ENCODE measurements at regions not wholly inside any gene's neighbourhood (a gene's known extent, or its start where the extent isn't known, plus 50 kb on each side); places are given as distances from the start of the nearest gene placed in this dataset.
A peak's percentile ranks its signal among the peaks of the same experiment; 100 is the strongest.

DNA sequence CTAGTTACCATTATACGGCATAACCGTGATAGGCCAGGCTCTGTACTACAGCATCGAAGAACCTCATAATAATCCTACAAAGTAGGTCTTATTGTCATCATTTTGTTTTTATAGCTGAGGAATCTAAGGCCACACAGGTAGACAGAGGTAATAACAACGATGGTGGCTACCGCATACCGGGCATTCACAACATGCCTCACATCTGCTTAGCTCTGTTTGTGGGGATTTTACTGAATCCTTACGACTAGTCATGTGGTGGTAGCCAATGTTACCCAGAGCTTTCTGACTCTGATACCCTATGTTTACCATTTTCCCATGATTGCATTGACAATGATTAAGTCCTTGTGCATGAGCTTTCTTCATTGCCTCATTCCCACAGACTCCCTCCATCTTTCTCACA, 269.4 kb downstream of the TCF7L2 start:
- DNase-seq = no peak

DNA sequence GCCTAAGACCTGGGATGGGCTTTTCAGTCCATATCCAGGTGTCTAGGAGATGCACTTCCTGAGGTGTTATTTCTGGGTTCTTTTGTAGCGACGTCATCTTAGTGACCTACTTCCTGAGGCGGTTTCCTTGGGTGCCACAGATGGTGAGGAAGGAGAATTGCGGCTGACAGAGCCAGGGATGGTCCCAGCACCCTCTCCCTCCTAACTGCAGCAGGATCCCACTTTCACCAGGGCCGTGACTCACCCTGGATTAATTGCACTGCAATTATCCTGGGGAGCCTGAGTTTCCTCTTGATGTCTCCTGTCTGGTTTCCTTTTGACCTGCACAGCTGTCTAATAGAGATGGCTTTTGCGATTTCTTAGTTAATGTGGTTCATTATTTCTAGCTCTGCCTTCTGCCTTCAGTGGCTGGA, 271.7 kb downstream of the TCF7L2 start:
- peak; percentile 77 for DNase-seq

DNA sequence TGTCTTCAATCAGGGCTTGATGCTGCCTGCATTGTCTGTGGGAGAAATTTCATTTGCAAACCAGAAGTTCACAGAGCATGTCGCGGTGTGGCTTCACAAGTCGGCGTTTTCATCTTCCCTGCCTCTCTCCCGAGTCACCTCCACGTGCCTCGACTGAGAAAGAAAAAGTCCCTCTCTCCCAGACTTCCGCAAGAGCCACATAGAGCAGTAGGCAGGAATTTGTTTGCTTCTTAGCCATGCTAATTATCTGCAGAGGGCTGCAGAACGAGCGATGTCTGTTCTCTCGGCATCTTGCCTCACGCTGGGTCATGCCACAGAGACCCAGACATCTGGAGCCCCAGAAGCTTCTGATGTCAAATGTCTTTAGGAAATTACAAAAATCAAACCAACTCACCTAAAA, 272.2 kb downstream of the TCF7L2 start:
- DNase-seq = peak; percentile 27

DNA sequence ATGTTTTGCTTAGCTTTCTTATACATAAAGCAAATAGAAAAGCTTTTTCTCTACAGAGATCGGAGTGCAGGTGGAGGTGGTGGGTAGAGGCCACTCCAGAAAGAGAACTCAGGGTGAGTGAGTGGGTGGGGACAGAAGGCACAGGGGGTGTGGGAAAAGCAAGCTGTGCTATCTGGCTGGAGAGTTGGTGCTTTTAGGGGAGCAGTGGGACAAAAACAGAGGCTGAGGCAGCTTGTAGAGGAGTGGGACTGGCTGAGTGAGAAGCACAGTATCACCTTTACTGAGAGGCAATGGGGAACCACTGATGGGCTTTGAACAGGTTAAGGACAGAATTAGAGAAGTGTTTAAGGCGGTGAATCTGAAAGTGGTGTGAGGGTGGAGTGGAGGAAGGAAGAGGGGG, 275.3 kb downstream of the TCF7L2 start:
- no peak for DNase-seq

DNA sequence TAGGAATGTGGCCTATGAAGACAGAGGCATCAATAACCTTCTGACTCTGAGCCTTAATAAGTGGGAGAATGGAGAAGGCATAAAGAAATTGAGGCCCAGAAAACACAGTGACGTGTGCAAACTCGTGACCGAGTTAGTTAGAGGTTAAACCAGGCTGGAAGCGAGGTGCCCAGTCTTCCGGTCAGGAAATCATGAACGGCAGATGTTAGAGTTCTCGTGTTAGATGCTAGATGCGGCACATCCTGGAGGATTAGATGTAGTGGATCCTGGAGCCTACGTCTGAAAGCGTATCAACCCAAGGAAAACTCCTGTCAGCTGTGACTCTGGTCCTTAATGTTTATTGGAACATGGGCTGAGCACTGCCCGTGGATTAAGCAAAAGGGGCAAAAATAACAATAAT, 275.9 kb downstream of the TCF7L2 start:
- DNase-seq = no peak

DNA sequence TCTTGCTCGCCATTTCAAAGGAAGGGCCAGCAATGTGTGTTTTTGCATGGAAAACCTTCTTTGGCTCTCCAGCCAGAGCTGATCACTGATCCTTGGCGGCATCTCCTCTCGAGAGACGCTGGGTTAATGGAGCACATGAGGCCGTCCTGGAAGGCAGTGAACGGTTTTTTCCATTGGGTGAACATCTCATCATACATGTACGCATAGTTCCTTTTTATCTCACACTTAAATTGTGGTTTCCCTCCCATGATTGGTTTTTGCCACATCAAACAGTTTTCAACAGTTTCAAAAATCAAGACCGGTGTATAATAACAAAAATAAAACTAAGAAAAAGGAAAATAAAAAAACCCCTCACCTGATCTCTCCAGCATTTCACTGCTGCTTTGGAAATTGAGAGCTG, 276.4 kb downstream of the TCF7L2 start:
- no peak for DNase-seq

DNA sequence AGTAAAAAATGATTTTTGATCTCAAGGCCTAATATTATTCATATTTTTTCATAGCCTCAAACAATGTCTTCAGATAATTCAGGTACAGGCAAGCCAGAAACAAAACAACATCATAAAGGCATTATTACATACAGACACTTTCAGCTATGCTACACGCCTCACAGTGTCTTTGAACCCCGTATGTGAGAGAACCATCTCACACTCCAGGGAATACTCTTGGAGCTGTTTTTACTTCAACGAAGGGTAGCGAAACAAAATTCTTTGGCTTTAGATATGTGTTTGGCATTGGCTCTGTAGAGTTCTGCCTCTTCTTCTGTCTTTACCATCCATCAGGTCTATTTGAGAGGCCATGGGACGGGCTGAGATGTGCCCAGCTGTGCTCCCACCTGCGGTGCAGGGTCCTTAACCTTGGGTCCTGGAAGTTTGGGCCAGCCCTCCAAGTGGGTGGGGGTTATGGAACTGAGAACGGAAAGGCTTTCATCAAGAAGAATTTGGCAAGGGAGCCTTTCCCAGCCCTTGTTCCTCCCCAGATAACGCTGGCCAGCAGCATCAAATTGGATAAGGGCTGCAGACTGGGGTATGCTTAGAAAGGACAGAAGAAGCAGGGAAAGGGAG, 276.9 kb downstream of the TCF7L2 start:
- DNase-seq = no peak

DNA sequence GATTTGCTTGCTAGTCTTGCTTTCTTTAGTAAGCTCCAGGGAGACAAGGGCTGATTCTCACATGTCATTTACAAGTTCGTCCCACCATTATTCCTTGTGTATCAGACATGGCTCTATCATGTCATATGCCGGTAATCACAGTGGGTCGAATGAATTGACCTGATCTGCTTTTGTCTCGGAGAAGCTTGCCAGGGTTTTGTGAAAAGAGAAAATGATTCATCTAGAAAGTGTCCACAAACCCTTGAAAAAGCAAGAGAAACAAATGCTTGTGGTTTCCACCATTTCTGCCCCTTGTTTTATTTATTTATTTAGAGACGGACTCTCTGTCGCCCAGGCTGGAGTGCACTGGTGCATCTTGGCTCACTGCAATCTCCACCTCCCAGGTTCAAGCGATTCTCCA, 278.5 kb downstream of the TCF7L2 start:
- DNase-seq = peak; percentile 80

DNA sequence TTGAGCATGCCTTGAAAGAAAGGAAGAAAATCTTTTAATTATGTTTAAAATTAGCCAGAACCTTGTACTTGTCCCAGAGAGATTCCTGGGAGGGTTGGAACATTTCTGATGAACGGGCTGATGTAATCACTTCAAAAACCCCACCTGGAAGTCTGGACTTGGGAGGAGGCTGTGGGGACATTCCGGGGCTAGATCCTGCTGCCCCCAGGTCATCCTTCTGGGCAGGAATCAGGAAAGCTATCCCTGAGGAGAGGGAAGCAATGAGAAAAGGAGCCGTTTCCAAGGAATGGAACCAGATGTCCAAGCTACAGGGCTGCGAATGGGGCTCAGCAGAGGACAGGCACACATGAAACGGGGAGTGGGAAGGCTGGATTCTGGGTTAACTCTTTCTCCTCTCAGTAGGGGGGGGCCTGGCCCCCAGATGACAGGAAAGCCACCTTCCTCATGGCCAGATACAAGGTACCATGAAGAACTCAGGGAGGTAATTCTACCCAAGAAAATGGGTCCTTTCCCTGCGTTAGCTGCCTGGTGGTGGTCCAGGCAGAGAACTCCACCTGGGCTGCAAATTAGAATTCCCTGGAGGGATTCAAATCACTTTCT, 280.1 kb downstream of the TCF7L2 start:
- no peak for DNase-seq

DNA sequence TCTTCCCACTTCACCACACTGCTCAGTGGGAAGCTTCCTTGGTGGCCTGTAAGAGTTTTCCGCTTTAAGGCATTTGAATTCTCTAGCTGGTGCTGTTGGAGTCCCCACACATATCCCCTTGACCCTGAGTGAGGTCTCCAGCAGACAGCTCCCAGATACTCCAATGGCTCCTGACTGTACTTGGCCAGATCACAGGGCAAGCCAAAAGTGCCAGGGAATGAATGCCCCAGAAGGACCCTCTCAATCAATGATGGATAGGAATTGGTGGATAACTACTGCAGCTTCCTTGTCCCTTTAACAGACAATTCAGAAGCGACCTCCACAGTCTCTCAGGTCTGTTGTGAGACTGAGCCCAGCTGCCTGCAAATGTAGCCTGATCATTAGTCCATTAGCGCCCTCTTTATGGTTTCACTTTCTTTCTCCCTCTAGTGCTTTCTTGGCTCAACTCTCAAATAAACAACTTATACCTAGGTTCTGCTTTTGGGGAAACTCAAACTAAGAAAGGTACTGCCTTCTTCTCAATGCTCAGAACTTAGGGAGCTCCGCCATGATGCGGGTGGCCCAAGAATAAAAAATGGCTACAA, 283.0 kb downstream of the TCF7L2 start:
- no peak for DNase-seq

DNA sequence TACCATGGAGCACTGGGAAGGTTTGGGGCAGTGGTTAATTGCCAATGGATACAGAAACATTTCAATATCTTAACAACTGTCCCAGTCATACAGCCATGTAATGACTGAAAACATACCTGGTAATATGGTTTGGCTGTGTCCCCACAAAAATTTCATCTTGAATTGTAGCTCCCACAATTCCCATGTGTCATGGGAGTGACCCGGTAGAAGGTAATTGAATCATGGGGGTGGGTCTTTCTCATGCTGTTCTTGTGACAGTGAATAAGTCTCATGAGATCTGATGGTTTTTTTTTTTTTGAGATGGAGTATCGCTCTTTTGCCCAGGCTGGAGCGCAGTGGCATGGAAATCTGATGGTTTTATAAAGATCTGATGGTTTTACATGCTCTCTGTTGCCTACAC, 284.4 kb downstream of the TCF7L2 start:
- no peak for DNase-seq

DNA sequence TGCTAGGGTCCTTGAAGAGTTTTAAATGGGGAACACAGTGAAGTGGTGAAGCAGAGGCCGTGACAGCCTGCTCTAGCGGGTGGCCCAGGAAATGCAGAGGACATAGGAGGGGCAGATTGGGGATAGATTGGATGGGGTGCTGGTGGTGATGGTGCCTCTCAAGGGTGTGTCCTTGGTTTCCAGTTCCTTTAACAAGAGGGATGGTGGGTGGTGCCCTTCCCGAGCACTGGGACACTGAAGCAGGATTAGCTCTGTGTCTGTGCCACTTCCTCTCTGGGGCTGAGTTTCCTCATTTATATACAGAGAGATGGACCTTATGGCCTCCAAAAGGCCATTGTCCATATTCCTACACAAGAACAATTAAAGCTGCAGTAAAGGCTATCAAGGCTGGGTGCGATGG, 285.5 kb downstream of the TCF7L2 start:
- DNase-seq = no peak

DNA sequence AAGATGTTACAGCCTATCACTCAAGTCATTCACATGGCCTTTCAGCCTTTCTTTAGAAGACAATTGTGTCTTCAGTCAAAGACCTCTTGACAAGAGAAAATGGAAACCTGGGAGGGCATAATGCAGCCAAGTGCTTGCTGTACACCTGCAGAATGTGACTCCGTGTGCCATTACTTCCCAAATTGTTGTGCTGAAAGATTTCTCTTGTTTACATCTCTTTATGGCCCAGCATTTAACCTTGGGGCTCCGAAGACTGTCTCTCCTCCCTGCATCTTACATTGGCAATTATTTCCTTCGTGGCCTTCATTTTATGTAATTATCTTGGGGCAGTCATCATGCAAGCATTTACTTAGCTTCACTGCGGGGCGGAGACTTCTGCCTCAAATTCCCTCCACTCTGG, 287.0 kb downstream of the TCF7L2 start:
- no peak for DNase-seq

DNA sequence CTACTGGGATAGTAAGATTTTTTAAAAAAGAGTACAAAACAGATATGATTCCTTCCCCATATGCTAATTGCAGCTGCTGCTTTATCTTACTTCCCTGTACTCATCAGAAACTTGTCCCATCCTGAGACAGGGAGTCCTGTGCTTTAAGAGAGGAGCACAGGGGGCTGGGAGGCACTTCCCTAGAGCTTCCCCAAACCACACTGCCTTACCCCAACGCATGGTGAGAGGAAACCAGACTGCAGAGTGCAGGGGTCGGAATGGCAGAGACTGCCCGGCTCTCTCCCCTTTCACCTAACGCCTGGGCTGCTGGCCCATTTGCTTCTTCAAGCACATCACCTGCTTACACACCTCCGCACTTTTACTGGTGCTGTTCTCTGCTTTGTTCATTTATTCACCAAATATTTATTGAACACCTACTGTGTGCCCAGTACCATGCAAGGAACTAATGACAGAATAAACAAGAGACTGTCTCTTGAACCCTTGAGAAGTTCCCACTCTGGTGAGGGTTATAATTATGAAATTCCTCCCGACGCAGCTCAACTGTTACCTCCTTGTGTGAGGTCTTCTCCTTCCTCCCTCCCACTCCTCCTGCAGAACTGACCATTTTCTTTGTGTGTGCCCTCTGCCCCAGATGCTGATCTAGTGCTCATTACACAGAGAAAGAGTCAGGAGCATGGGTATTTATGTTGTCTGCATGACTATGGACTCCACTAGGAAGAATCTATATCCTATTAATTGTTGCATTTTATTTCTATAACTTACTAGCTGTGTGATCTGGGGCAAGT, 289.7 kb downstream of the TCF7L2 start:
- no peak for DNase-seq

DNA sequence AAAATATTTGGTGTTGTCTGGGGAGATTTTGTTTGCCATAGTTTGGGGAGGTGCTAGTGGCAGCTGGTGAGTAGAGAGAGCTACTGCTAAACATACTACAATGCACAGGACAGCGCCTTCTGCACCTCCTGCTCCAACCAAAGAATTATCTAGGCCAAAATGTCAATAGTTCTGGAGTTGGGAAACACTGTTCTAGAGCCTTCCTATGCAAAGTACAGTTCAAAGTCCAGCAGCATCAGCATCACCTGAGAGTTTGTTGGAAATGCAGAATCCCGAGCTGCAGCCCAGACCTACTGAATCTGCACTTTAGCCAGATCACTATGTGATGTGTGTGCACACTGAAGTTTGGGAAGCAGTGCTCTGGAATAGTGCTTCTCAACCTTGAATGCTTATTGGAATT, 290.7 kb downstream of the TCF7L2 start:
- DNase-seq = no peak

DNA sequence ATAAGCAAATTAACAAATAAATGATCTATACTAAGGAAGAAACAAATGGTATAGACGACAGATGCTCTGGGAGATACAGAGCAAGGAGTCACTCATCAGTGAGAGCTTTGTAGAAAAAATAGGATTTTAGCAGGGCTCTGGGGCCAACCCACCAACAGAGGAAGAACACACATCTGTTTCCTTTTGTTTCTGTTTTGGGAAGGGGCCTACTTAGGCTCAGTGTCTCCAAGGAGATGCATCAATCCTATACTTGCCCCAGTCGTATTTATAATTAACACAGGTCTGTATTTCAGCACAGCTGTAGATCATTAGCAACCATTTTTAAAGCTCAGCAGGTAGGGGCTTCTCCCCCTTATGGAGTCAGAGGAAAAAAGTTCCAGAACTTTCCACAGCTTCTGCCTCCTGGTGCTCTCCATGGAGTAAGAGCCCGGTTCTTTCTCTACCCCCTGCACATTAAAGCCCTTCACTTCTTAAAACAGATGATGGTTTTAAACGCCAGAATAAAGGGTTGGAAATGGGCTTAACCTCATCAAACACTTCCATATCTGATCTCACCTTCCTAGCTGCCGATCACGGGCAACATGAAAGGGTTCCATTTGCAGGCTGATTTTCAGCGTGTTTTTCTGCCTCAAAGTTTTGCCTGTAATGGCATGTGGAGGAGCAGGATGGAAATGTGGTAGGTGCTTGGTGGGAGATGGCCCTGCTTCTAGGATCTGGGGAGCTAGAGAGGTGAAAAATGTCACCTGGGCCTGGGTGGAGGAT, 291.7 kb downstream of the TCF7L2 start:
- DNase-seq = no peak

DNA sequence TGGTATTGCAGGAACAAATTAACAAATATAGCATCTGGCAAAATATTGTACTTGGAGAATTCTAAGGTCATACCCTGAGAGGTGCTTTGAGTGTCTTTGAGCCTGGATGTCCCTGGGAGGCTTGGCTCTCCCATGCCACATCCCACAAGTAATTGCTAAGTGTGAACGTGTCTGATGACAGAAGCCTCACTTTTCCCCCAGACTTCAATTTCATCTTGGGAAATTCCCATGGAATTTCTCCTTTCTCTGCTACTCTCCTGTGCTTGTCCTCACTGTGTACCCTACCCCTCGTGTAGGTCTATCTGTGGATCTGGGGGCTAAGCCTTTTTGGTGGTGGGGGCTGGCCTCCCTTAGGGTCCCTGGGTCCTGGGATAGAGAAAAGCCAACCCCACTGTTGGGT, 293.3 kb downstream of the TCF7L2 start:
- no peak for DNase-seq

DNA sequence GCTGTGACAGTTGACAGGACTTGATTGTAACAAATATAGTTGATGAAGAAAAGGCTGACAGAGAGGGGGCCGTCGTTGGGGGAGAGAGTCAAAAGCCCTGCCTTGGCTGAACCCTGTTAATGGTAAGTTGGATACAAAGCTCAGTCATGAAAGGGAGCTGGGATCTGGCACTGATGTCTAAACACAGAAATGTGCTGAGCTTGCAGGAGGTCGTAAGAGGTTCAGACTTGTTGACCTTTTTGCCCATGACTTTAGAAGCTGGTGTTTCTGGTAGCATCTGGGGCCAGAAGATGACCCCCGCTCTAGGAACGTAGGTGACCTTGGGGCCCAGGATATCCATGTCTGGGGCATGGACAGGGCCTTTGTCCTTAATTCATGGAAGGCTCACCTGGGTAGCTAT, 294.7 kb downstream of the TCF7L2 start:
- DNase-seq = no peak

DNA sequence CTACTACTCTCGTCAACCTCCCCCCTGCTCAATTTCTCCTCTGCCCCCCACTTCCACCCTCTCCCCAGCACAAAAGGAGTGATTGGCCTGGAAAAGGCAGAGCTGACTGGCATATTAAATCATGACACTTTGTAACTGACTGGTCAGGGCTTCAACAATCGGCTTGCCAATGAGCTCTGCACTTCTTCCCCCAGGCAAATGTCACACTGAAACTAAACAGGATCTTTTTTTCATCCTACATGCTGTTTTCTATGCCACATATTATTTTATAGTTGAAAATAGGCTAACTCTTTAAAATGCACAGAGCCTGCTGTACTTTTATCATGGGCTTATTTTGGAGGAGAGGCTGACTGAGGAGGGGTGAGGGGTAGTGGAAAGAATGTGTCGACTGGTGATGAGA, 295.2 kb downstream of the TCF7L2 start:
- no peak for DNase-seq

DNA sequence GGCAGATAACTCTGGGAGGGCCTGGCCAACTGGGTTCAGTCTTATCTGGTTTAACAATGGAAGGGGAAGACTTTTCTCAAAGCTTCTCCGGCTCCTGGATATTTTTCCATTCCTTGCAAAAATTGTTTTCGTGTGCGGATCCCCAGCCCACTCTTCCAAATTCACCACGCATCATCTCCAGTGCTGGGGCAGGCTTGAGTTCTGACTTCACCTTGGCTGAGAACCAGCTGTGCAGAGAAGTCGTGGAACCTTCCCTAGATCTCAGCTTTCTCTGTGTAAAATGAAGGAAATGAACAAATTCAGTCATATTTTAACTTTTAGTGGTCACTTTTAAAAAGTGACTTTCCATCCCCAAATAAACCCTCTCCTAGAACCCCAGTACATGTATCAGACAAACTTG, 297.0 kb downstream of the TCF7L2 start:
- no peak for DNase-seq

DNA sequence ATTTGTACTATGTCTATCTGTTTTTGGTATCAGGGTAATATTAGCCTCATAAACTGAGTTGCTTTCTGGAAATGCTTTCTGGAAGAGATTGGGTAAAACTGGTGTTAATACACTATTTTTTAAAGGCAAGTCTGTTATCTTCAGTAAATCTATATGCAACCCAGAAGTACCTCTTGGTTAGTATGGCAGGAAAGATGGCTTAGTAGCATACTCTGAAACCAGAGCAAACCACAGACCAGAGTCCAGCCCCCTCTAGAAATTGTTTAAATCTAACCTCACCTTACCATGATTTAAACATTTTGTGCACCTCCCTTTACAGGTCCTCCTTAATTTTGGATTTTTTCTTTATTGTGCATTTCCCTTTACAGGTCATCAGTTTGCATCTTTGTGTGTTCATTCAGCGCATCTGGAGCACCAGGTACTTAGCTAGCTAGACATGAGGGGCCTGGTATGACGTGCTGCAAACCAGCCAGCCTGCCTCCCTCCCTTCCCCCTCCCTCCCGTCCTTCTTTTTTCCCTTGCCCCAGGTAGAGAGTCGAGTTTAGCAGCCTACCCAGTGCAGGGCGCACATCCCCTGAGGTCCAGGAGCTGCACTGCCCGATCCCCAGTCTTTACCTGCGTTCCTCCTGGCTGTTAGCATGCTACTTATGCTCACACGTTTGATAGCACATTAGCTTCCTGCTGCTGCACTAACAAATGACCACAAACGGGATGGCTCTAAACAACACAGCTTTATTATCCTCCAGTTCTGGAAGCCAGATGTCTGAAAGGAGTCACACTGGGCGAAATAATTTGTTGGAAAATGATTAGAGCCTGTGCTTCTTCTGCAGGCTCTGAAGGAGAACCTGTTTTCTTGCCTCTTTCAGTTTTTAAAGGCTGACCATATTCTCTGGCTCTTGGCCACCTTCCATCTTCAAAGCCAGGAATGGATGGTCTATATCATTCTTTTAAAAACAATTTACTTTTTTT, 299.9 kb upstream of the HABP2 start:
- peak; percentile 10 for DNase-seq

Data from fibroblast of skin of abdomen (primary cell).